ENCODE measurements at regions not wholly inside any gene's neighbourhood (a gene's known extent, or its start where the extent isn't known, plus 50 kb on each side); places are given as distances from the start of the nearest gene placed in this dataset.

GRCh38 chr3:42339321-42339720 is 71.1 kb downstream of the LYZL4 start:
- TF ChIP-seq MECOM (CRISPR knock-in tag; IDR thresholded peaks at IDR 0.05) (no peak), TRIM25 (IDR thresholded peaks at IDR 0.05; ENCODE audit: borderline replicate concordance) (no peak)
- Histone ChIP-seq H3K9me1 (ENCODE audit: control insufficient read depth, insufficient read depth, low read length) (no peaks in the 10 kb centered on the region), H3K4me1 (replicated peaks in 1 of 2; ENCODE audit: control insufficient read depth in 2 of 2, insufficient read depth in 2 of 2, low read length in 2 of 2) (no peaks in the 10 kb centered on the region), H3K4me3 (no peak overlapping the region), H3K36me3 (ENCODE audit: control insufficient read depth, insufficient read depth, low read length) (no peaks in the 10 kb centered on the region), H2AFZ (ENCODE audit: low read depth, low read length) (no peak overlapping the region), H3K79me2 (ENCODE audit: control insufficient read depth, insufficient read depth, low read length) (no peaks in the 10 kb centered on the region), H3K27ac (ENCODE audit: extremely low read depth, low read depth, low read length) (no peak overlapping the region), H3K4me2 (ENCODE audit: insufficient read depth, low read length) (no peak overlapping the region), H3K9me3 (replicated peaks; ENCODE audit: control insufficient read depth, insufficient read depth, low read depth, low read length) (no peaks in the 10 kb centered on the region), H4K20me1 (replicated peaks; ENCODE audit: control insufficient read depth, insufficient read depth, low read length) (no peaks in the 10 kb centered on the region), H3K9ac (ENCODE audit: insufficient read depth in 1 of 2, low read depth in 2 of 2, low read length in 2 of 2) (no peak overlapping the region), H3K27me3 (ENCODE audit: control insufficient read depth in 2 of 2, insufficient read depth in 2 of 2, low read length in 2 of 2) (no peaks in the 10 kb centered on the region)
- in situ Hi-C loops (cut with MboI): no loop called here
- no peak for DNase-seq (ENCODE audit: extremely low read depth in 1 of 4, low spot score in 3 of 4)
- no peak for ATAC-seq
- intact Hi-C loops (cut with micrococcal nuclease): no loop called here
- ChIA-PET POLR2A (no interaction called here), CTCF (ENCODE audit: low intra/inter-chr PET ratio) (no interaction called here)
- 2% methylated on average over 3 of the region's 3 CpGs for whole genome bisulfite sequencing (ENCODE audit: insufficient coverage, low coverage, missing lambda C conversion rate)
- no peak for FAIRE-seq
- BruUV-seq (replicated peaks): no TSS peak

- WGBS (ENCODE audit: insufficient coverage, low coverage, missing lambda C conversion rate): 0% methylated on average over 1 of the region's 1 CpG
- Histone ChIP-seq H4K20me1 (replicated peaks; ENCODE audit: control insufficient read depth, insufficient read depth, low read length) (no peaks in the 10 kb centered on the region), H3K27me3 (ENCODE audit: control insufficient read depth in 2 of 2, insufficient read depth in 2 of 2, low read length in 2 of 2) (no peaks in the 10 kb centered on the region), H3K9me1 (ENCODE audit: control insufficient read depth, insufficient read depth, low read length) (no peaks in the 10 kb centered on the region), H3K27ac (ENCODE audit: extremely low read depth, low read depth, low read length) (no peak overlapping the region), H3K4me1 (replicated peaks in 1 of 2; ENCODE audit: control insufficient read depth in 2 of 2, insufficient read depth in 2 of 2, low read length in 2 of 2) (no peaks in the 10 kb centered on the region), H3K36me3 (ENCODE audit: control insufficient read depth, insufficient read depth, low read length) (no peaks in the 10 kb centered on the region), H3K9ac (ENCODE audit: insufficient read depth in 1 of 2, low read depth in 2 of 2, low read length in 2 of 2) (no peak overlapping the region), H3K4me2 (ENCODE audit: insufficient read depth, low read length) (no peak overlapping the region), H3K4me3 (no peak overlapping the region), H3K79me2 (ENCODE audit: control insufficient read depth, insufficient read depth, low read length) (no peaks in the 10 kb centered on the region), H2AFZ (ENCODE audit: low read depth, low read length) (no peak overlapping the region), H3K9me3 (replicated peaks; ENCODE audit: control insufficient read depth, insufficient read depth, low read depth, low read length) (no peaks in the 10 kb centered on the region)
- in situ Hi-C loops (cut with MboI) (no loop called here), intact Hi-C loops (cut with micrococcal nuclease) (no loop called here)
- ATAC-seq: no peak
- BruUV-seq (replicated peaks): no TSS peak
- no peak for DNase-seq (ENCODE audit: extremely low read depth in 1 of 4, low spot score in 3 of 4)
- CTCF ChIA-PET (ENCODE audit: low intra/inter-chr PET ratio): no interaction called here
- POLR2A ChIA-PET: interaction anchor here (1.0 kb wide), 1 partner anchor 10 kb away, joined by 5 read pairs; no protein-coding TSS in a partner anchor
- no peak for FAIRE-seq
- TF ChIP-seq ZBTB9 (CRISPR knock-in tag; IDR thresholded peaks at IDR 0.05) (no peak), ZZZ3 (IDR thresholded peaks at IDR 0.05) (no peak), NR0B1 (IDR thresholded peaks at IDR 0.05; ENCODE audit: partially characterized antibody) (no peak), EHMT2 (IDR thresholded peaks at IDR 0.05) (no peak), POLR2B (IDR thresholded peaks at IDR 0.05; ENCODE audit: low read depth, partially characterized antibody) (no peak), TAL1 (IDR thresholded peaks at IDR 0.05) (no peak), HSF4 (CRISPR knock-in tag; IDR thresholded peaks at IDR 0.05; ENCODE audit: borderline replicate concordance) (no peak), ZNF707 (CRISPR knock-in tag; conservative IDR thresholded peaks at IDR 0.05) (no peak), WHSC1 (IDR thresholded peaks at IDR 0.05; ENCODE audit: low read length) (no peak), ZNF217 (CRISPR knock-in tag; IDR thresholded peaks at IDR 0.05) (no peak), CBFA2T3 (IDR thresholded peaks at IDR 0.05) (no peak)
Measured at GRCh38 chr3:42336103-42336502, 70.1 kb upstream of the CCK start.
